ENCODE measurements at regions not wholly inside any gene's neighbourhood (a gene's known extent, or its start where the extent isn't known, plus 50 kb on each side); places are given as distances from the start of the nearest gene placed in this dataset.
"Not testable (repeated sequence)": the region's sequence is repeated elsewhere in the genome, so short reads cannot be mapped to it uniquely, and the experiment has no call there.

DNA sequence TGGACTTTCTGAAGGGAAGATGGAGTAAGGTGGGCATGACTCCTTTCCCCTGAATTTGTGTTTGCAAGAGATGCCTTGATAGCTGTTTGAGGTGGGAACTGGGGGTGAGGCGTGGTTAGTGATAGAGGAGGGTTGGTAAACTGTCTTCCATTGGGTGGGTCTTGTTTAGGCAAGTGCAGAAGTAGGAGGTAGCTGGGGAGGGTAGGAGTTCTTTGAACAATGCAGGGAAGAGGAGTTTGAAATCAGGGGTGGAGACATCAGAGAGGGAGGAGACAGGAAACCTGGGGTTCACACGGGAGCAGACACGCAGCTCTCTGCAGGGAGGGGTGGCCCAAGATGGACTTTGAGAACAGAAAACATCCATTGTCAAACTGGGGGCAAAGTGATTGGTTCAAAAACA lies 267.1 kb downstream of the TSN start:
- no peak for DNase-seq

DNA sequence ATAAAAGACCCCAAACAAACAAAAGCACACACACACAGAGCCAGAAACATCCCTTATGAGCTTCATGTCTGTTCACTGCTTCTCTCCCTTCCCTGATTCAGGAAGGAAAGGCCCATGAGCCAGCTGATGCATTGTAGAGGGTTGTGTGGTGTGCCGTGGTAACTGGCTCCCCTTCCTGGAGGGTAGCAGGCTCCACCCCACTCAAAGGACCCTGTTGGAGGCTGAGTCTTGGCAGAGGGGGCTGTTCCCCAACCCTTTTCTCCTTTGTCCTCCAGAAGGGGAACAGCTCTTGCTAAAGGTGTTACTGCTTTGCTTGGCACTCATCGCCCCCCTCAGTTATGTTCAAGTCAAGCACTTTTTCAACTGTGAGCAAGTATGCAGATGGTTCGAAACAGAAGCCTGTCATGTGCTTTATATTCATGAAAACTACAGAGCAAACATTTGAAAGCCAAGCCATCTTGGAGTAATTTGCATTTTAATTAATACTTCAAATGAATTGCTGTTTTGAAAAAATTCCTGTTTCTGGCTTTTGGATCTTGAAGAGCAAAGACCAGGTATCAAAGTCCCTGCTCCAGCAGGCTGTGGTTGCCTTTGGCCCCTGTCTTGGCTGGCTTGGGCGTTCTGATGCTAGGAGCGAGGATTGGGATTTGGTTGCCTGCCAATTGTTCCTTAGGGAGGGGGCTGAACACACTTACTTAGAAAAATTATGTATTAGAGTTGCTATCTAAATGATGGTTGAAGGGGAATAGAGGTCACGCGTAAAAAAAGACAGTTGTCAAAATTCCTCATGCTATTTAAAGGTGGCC lies 267.8 kb downstream of the TSN start:
- no peak for DNase-seq

DNA sequence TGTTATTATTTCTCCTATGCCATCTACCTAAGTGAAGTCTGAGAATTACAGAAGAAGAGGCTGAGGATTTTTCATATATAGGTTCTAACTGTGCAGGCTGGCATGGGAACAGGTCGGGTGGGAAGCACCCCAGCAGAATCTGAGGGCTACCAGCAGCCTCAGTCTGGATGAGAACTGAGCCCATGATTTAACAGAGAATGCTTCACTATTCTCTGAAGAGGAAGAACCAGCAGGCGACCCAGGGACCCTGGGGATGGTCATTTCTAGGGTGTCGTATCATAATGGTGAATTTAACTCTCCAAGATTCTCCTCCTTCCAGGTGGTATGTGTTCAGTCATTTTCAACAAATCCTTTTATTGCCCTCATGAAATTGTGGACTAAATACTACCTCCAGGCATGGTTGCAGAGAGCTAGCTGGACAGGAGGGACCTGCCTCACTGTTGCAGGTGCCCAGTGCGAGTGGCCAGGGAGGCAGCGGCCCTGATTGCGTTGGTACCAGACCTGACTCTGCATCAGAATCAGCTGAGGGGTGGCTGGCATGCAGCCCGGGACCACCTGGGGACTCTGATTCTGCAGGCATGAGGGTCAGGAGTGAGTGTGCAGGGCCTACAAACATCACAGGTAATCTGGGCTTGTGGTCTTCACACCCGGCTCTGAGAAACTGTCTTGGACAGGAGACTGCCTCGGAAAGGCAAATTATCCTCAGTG lies 272.2 kb downstream of the TSN start:
- no peak for DNase-seq

GRCh38 chr2:122028371-122029100 lies 273.1 kb downstream of the TSN start:
- peak; percentile 48 for DNase-seq

- no peak for DNase-seq
Observed at GRCh38 chr2:122029456-122029855, 274.0 kb downstream of the TSN start.

DNA sequence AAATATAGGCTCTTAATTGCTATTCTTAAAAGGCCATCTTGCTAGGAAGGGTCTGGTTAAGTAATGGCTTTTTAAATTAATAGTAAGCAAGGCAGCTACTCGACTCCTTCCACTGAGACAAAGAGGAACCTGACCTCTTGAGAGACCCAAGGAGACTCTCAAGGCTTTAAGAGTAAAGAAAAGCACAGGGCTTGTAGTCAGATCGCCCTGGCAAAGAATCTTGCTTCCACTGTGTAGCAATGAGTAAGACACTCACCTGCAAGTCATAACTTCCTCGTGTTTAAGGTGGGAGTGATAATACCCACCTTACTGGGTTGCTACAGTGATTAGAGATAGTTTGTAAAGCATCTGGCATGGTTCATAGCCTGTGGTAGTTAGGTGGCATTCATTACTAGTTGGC lies 274.5 kb downstream of the TSN start:
- no peak for DNase-seq

GRCh38 chr2:122031544-122032263 lies 276.3 kb downstream of the TSN start:
- no peak for DNase-seq

DNA sequence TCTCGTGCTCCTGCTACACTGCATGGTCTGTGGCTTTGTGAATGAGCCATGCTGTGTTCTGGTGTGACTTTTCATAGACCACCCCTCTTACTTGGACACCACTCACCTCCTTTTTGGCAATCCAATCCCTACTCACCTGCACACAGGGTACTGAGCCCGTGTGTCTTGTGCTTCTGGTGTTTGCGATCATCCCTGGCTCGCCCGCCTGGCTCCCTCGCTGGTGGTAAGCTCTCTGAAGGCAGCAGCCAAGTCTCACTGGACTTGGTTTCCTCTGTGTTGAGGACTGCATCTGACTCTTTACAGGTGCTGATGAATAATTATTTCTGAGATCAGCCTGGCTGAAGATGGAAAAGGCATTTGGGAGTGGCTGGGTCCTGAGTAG lies 276.8 kb downstream of the TSN start:
- no peak for DNase-seq

DNA sequence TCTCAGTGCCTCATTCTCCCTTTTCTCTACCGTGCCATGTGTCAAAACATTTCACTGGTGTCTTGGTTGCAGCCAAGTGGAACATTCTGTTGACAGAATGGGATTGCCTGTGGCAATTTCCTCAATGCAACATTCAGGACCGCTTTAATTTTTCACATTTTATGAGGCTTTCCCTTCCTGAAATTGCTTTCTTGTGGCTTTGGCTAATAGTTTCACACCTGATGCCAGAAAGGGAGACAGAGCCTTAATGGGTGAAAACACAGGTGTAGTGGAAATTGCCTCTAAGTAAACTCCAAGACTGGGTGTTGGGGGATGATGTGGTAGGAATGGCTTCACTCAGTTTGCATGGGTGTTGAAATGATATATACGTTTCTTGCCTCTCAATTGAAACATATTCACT lies 278.3 kb downstream of the TSN start:
- no peak for DNase-seq

DNA sequence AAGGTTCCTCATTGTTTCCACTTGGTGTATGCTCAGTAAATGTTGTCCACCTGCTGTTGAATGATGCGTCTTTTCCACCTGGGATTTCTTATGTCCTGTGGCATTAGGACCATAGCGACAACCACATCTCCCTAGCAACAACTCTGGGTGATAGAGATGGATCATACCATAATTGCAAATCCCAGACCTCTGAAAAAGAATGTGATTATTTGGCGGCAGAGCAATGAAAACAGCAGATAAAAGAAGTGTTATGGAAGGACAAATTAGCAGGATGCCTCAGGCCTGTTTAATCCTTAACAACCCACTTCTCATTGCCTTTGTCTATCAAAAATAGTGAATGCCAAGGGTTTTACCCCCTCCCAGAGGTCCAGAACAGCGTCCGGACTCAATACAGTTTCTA lies 278.9 kb downstream of the TSN start:
- DNase-seq = no peak

- no peak for DNase-seq
Observed at GRCh38 chr2:122034777-122035176, 279.3 kb downstream of the TSN start.

DNA sequence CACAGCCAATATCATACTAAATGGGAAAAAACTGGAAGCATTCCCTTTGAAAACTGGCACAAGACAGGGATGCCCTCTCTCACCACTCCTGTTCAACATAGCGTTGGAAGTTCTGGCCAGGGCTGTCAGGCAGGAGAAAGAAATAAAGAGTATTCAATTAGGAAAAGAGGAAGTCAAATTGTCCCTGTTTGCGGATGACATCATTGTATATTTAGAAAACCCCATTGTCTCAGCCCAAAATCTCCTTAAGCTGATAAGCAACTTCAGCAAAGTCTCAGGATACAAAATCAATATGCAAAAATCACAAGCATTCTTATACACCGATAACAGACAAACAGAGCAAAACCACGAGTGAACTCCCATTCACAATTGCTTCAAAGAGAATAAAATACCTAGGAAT lies 283.4 kb downstream of the TSN start:
- not testable (repeated sequence) for DNase-seq

DNA sequence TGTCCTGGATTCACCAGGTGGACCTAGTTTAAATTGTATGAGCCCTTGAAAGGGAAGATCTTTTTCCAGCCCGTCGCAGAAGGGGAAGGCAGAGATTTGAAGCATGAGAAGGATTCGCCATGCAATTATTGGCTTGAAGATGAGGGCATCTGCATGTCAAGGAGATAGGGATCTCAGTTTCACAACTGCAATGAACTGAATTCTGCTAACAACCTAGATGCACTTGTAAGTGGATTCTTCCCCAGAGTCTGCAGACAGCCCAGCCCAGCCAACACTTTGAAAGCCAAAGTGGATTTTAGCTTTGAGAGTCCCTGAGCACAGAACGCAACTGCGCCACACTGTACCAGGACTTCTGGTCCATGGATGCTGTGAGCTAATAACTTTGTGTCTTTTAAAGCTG lies 286.0 kb downstream of the TSN start:
- no peak for DNase-seq

GRCh38 chr2:122051659-122052058 lies 296.2 kb downstream of the TSN start:
- not testable (repeated sequence) for DNase-seq

DNA sequence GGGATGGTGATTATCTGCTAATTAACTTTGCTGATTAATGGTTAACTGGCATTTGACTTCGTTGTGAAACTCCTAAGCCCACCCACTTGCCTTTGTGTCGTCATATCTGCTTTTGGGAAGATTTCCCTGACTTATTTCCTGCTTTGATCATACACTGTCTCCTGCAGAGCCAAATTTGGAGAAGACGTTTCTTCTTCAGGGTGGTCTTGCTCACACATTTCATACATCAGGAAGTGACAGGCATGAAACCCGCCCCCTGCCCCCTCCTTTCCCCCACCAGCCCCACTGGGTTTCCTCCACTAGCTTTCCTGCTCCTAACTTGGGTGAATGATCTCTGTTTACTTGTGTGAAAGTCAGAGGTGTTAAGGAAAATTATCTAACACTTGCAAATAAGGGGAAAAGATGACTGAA lies 300.1 kb downstream of the TSN start:
- DNase-seq = no peak

- no peak for DNase-seq
Observed at GRCh38 chr2:122056853-122057252, 301.4 kb downstream of the TSN start.

DNA sequence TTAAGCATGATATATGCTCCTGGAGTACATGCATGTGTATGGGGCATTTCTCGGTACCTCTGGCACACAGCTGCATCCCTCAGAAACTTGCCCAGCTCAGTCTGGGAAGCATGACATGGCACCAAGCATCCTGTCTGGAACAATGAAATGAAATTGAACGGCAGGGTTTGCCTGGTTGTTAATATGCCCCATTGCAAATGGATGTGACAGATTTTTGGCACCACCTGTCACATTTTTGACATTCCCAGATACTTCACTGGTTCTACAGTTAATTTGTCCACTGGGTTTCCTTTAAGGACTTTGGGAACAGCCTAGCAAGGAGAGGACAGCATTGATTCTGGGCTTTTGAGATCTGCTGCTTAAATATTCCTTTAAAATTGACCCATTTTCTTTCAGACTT lies 305.8 kb downstream of the TSN start:
- DNase-seq = no peak

DNA sequence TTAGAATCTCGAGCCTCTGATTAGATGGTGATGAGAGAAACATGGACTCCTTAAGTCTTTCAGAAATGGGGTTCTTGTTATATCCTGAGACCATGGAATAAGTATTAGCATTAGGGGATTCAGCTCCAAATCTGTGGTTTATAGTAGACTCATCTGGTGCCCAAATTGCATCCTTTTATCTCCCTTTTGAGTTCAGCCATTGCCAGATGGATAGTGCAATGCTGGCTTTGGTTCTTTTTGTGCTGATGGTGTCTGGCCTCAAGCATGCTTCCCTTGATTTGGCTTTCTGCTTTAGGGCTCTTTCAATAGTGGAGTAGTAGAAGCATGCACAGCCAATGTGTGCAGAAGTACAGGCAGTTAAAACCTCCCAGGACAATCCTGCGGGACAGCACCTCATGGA lies 306.4 kb downstream of the TSN start:
- no peak for DNase-seq

DNA sequence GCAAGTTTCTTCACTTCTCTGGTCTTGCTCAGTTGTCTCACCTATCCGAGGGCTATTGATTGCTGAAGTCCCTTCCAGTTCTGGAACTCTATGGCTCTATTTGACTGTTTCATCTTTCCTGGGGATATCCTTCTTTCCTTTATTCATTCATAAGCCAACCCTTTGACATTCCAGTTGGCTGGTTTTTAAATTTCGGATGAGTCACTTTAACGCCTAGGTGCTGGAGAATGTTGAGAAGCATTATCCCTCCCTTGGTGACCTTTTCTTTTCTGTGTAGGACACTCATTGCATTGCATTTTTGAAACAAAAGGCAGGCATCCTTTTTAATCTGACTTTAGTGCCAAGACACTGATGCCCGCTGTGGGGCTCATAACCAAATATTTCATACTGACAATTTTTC lies 307.1 kb downstream of the TSN start:
- no peak for DNase-seq

DNA sequence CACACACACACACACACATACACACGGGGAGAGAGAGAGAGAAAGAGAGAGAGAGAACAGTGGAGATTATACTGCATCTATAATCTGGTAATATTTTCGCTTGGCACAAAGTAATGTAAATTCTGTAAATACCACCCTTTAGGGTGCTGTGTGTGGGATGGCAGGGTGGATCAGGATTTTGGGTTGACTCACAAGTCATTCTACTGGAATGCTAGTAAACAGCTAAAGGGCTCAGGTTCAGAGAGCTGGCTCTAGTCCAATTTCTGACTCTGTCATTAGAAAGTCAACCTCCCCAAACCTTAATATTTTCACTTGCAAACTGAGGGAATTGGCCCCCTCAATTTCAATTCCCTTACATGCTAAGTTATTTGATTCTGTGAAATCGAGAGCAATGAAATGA lies 308.3 kb downstream of the TSN start:
- DNase-seq = no peak

DNA sequence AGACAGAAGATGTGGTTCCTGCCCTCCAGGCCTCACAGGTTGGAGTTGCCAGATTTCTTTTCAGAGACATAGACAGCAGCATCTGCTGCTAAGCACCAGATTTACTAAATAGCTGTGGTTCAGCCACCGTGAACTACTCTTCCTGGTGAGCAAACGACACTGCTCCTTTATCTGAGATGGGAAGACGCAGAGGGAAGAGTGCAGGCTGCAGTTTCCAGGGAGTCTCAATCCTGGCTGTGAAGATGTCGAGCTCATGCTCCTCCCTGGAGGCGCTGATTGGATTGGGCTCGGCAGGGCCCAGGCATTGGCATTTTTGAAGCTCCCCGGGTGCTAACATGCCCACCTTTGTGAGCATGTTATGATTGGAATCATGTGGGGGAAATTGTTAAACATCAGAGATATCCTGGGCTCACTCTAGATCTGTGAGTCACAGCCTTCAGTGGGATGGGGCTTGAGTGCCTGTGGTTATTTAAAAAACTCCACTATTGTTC lies 314.8 kb downstream of the TSN start:
- peak; percentile 85 for DNase-seq

GRCh38 chr2:122072666-122073065 lies 317.2 kb downstream of the TSN start:
- DNase-seq = peak; percentile 55

DNA sequence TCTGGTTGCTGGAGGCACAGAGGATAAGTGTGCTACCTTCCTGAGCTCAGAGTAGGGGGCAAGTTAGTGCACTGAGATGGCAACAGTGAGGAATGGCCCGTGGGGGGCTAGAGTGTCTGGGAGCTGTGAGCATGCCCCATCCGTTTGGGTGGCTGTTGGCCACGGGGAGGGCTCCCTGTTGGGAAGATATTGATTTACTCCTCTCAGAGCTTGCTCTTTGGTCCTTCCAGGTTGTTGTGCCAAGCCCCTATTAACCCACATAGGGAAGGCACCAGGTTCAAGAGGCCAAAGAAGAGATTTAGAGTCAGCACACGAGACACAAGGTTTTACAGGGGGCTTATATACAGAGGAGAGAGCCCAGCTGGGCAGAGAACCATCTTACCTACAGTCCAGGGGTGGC lies 318.8 kb downstream of the TSN start:
- DNase-seq = no peak
